SK-N-SH (cell line): ENCODE measurements at regions not wholly inside any gene's neighbourhood (a gene's known extent, or its start where the extent isn't known, plus 50 kb on each side); places are given as distances from the start of the nearest gene placed in this dataset.

Experiments
- CHD2 ChIP-seq: fragments of 150-350 bp; IDR thresholded peaks from 2 replicates; pipeline ENCODE4 v1.6.1; 2018; ENCODE audit warnings: low read length; ENCODE audit not compliant: partially characterized antibody
- EP300 ChIP-seq, 2 experiments: IDR thresholded peaks; 2 replicates each; pipeline versions ENCODE4 v1.4.0 to v1.6.1; 2012; ENCODE audit warnings: borderline replicate concordance in 1 of 2, low read depth in 1 of 2, low read length in 1 of 2
- RCOR1 ChIP-seq: fragments of 150-350 bp; IDR thresholded peaks from 2 replicates; pipeline ENCODE4 v1.6.1; 2017; ENCODE audit warnings: antibody characterized with exemption, low read length
- RFX5 ChIP-seq: IDR thresholded peaks from 2 replicates; pipeline ENCODE4 v1.6.1; 2012; ENCODE audit warnings: mild to moderate bottlenecking, improper control_type of control experiment, low read length
- SIN3A ChIP-seq: IDR thresholded peaks from 2 replicates; pipeline ENCODE4 v1.6.1; 2012; ENCODE audit warnings: low read depth, mild to moderate bottlenecking, low read length, moderate library complexity, borderline replicate concordance
- TAF1 ChIP-seq: IDR thresholded peaks from 2 replicates; pipeline ENCODE4 v1.6.1; 2012; ENCODE audit warnings: low read depth, mild to moderate bottlenecking, low read length, moderate library complexity, borderline replicate concordance
- TF ChIP-seq, protein P1 (sequence below): fragments of 150-350 bp; IDR thresholded peaks from 2 replicates; pipeline ENCODE4 v1.6.1; 2016; ENCODE audit warnings: mild to moderate bottlenecking, low read depth, low read length
- TF ChIP-seq, protein P2 (sequence below): IDR thresholded peaks from 2 replicates; pipeline ENCODE4 v1.4.0; 2012; ENCODE audit warnings: low read depth, borderline replicate concordance
- TF ChIP-seq, protein P3 (sequence below): fragments of 200-600 bp; sonication (generic); IDR thresholded peaks from 2 replicates; pipeline ENCODE4 v1.6.1; 2017; ENCODE audit warnings: antibody characterized with exemption, mild to moderate bottlenecking, moderate library complexity

DNA sequence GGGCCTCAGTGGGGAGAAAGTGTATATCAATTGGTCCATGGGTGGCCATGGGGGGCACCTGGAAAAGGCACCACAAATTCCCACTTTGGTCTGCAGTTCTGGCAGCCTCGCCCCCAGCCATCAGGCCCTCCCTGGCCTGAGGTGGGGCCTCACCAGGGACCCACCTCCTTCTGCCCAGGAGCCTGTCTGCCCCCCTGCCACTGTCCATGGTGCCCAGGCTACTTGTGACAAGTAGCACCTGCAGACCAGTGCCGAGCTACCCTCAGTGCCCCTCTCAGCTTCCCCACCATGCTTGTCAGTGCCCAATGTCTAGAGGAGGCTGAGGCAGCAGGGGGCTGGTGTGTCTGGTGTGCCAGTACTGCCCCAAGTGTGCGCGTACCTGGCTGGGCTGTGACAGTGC lies 87.1 kb upstream of the PAXBP1 start:
- no peak for TF ChIP-seq EP300 (IDR thresholded peaks at IDR 0.05; ENCODE audit: borderline replicate concordance in 1 of 2, low read depth in 1 of 2, low read length in 1 of 2)
- TF ChIP-seq, protein P1, sequence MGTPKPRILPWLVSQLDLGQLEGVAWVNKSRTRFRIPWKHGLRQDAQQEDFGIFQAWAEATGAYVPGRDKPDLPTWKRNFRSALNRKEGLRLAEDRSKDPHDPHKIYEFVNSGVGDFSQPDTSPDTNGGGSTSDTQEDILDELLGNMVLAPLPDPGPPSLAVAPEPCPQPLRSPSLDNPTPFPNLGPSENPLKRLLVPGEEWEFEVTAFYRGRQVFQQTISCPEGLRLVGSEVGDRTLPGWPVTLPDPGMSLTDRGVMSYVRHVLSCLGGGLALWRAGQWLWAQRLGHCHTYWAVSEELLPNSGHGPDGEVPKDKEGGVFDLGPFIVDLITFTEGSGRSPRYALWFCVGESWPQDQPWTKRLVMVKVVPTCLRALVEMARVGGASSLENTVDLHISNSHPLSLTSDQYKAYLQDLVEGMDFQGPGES = no peak
- no peak for TF ChIP-seq TAF1
- no peak for TF ChIP-seq CHD2
- no peak for TF ChIP-seq RFX5
- TF ChIP-seq, protein P2, sequence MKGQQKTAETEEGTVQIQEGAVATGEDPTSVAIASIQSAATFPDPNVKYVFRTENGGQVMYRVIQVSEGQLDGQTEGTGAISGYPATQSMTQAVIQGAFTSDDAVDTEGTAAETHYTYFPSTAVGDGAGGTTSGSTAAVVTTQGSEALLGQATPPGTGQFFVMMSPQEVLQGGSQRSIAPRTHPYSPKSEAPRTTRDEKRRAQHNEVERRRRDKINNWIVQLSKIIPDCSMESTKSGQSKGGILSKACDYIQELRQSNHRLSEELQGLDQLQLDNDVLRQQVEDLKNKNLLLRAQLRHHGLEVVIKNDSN = no peak
- TF ChIP-seq, protein P3, sequence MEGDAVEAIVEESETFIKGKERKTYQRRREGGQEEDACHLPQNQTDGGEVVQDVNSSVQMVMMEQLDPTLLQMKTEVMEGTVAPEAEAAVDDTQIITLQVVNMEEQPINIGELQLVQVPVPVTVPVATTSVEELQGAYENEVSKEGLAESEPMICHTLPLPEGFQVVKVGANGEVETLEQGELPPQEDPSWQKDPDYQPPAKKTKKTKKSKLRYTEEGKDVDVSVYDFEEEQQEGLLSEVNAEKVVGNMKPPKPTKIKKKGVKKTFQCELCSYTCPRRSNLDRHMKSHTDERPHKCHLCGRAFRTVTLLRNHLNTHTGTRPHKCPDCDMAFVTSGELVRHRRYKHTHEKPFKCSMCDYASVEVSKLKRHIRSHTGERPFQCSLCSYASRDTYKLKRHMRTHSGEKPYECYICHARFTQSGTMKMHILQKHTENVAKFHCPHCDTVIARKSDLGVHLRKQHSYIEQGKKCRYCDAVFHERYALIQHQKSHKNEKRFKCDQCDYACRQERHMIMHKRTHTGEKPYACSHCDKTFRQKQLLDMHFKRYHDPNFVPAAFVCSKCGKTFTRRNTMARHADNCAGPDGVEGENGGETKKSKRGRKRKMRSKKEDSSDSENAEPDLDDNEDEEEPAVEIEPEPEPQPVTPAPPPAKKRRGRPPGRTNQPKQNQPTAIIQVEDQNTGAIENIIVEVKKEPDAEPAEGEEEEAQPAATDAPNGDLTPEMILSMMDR = no peak
- TF ChIP-seq RCOR1 = no peak
- no peak for TF ChIP-seq SIN3A
